ENCODE measurements at regions not wholly inside any gene's neighbourhood (a gene's known extent, or its start where the extent isn't known, plus 50 kb on each side); places are given as distances from the start of the nearest gene placed in this dataset.

DNA sequence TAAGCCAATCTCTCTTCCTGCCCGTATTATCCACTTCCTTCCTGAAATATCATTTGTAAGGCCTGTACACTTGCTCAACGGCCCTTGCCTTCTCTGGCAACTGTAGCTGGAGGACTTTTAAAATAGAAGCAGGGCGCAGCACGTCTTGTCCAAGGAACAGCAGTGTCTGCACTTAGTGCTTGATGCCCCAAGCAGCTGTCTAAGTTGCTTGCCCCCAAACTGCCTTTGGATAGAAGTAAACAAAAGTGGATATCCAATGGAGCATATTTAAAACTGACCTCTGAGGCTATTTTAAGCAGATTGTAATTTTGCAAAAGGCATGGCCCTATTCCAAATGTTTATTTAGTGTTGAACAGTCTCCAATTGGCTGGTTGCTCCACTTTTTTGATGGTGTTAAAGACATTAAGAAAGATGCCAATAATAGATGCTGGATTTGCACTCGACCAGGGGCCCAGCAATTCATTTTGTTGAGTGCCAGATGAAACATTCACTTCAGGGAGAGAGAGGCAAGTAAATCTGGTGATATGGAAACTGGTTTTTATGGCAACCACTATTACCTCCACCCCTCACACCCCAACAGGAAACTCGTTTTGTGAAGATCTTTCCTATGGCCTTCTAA is 526.8 kb upstream of the TBL1XR1 start (continued):
- no peak for TF ChIP-seq CTCF (IDR thresholded peaks at IDR 0.05)
- no peak for TF ChIP-seq FOXJ3 (CRISPR knock-in tag; IDR thresholded peaks at IDR 0.05; ENCODE audit: borderline replicate concordance)
- TF ChIP-seq CREM (CRISPR knock-in tag; IDR thresholded peaks at IDR 0.05), result no peak

- CTCF ChIA-PET, result no interaction called here
- peaks cover 2% of the 10 kb centered on the region; the same call in 1 of the 2 replicates for H3K27me3 Mint-ChIP-seq (ENCODE audit: low read depth)
- POLR2A ChIA-PET, result no interaction called here
- ATAC-seq, result no peak
- 0 out of 2 replicates have a peak, but pooled peaks cover 8% of the 10 kb centered on the region for H3K36me3 Mint-ChIP-seq
- peaks cover 16% of the 10 kb centered on the region for H3K4me1 Mint-ChIP-seq
- H3K9me3 Mint-ChIP-seq, result peaks cover 13% of the 10 kb centered on the region
- TF ChIP-seq FOXJ3 (CRISPR knock-in tag; IDR thresholded peaks at IDR 0.05; ENCODE audit: borderline replicate concordance) (no peak), ZNF532 (CRISPR knock-in tag; IDR thresholded peaks at IDR 0.05; ENCODE audit: borderline replicate concordance) (no peak), ZNF232 (CRISPR knock-in tag; IDR thresholded peaks at IDR 0.05) (no peak), ELF4 (CRISPR knock-in tag; IDR thresholded peaks at IDR 0.05; ENCODE audit: low read depth) (no peak), NFE2L1 (CRISPR knock-in tag; IDR thresholded peaks at IDR 0.05) (no peak), JUN (CRISPR knock-in tag; IDR thresholded peaks at IDR 0.05) (no peak), GRHL2 (CRISPR knock-in tag; IDR thresholded peaks at IDR 0.05; ENCODE audit: insufficient replicate concordance, severe bottlenecking) (no peak), GABPB1 (CRISPR knock-in tag; IDR thresholded peaks at IDR 0.05) (no peak), RORB (CRISPR knock-in tag; IDR thresholded peaks at IDR 0.05) (no peak), SMAD3 (CRISPR knock-in tag; IDR thresholded peaks at IDR 0.05; ENCODE audit: borderline replicate concordance) (no peak), FOXK1 (CRISPR knock-in tag; IDR thresholded peaks at IDR 0.05) (no peak), EMX1 (CRISPR knock-in tag; IDR thresholded peaks at IDR 0.05) (no peak), CREB1 (CRISPR knock-in tag; IDR thresholded peaks at IDR 0.05) (no peak), ZNF317 (CRISPR knock-in tag; IDR thresholded peaks at IDR 0.05; ENCODE audit: borderline replicate concordance, low read depth) (no peak), E2F5 (CRISPR knock-in tag; IDR thresholded peaks at IDR 0.05) (no peak)
- TF ChIP-seq, protein P1, sequence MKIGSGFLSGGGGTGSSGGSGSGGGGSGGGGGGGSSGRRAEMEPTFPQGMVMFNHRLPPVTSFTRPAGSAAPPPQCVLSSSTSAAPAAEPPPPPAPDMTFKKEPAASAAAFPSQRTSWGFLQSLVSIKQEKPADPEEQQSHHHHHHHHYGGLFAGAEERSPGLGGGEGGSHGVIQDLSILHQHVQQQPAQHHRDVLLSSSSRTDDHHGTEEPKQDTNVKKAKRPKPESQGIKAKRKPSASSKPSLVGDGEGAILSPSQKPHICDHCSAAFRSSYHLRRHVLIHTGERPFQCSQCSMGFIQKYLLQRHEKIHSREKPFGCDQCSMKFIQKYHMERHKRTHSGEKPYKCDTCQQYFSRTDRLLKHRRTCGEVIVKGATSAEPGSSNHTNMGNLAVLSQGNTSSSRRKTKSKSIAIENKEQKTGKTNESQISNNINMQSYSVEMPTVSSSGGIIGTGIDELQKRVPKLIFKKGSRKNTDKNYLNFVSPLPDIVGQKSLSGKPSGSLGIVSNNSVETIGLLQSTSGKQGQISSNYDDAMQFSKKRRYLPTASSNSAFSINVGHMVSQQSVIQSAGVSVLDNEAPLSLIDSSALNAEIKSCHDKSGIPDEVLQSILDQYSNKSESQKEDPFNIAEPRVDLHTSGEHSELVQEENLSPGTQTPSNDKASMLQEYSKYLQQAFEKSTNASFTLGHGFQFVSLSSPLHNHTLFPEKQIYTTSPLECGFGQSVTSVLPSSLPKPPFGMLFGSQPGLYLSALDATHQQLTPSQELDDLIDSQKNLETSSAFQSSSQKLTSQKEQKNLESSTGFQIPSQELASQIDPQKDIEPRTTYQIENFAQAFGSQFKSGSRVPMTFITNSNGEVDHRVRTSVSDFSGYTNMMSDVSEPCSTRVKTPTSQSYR (CRISPR knock-in tag; IDR thresholded peaks at IDR 0.05), result no peak
- TF ChIP-seq, protein P2, sequence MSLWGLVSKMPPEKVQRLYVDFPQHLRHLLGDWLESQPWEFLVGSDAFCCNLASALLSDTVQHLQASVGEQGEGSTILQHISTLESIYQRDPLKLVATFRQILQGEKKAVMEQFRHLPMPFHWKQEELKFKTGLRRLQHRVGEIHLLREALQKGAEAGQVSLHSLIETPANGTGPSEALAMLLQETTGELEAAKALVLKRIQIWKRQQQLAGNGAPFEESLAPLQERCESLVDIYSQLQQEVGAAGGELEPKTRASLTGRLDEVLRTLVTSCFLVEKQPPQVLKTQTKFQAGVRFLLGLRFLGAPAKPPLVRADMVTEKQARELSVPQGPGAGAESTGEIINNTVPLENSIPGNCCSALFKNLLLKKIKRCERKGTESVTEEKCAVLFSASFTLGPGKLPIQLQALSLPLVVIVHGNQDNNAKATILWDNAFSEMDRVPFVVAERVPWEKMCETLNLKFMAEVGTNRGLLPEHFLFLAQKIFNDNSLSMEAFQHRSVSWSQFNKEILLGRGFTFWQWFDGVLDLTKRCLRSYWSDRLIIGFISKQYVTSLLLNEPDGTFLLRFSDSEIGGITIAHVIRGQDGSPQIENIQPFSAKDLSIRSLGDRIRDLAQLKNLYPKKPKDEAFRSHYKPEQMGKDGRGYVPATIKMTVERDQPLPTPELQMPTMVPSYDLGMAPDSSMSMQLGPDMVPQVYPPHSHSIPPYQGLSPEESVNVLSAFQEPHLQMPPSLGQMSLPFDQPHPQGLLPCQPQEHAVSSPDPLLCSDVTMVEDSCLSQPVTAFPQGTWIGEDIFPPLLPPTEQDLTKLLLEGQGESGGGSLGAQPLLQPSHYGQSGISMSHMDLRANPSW (CRISPR knock-in tag; conservative IDR thresholded peaks at IDR 0.05; ENCODE audit: low read depth), result no peak
- TF ChIP-seq, protein P3, sequence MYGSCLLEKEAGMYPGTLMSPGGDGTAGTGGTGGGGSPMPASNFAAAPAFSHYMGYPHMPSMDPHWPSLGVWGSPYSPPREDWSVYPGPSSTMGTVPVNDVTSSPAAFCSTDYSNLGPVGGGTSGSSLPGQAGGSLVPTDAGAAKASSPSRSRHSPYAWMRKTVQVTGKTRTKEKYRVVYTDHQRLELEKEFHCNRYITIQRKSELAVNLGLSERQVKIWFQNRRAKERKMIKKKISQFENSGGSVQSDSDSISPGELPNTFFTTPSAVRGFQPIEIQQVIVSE (CRISPR knock-in tag; IDR thresholded peaks at IDR 0.05; ENCODE audit: borderline replicate concordance), result no peak
- H3K27ac Mint-ChIP-seq, result no peak overlapping the region
- H3K4me3 Mint-ChIP-seq, result no peak overlapping the region
- no peak for DNase-seq (ENCODE audit: low spot score)
Observed at GRCh38 chr3:177725165-177725564, 527.9 kb upstream of the TBL1XR1 start.
